T-helper 22 cell (primary cell): ENCODE measurements at regions not wholly inside any gene's neighbourhood (a gene's known extent, or its start where the extent isn't known, plus 50 kb on each side); places are given as distances from the start of the nearest gene placed in this dataset.
"Not testable (repeated sequence)": the region's sequence is repeated elsewhere in the genome, so short reads cannot be mapped to it uniquely, and the experiment has no call there.

Experiments used
- DNase-seq: peaks from one replicate; pipeline ENCODE4 v3.0.0-alpha.2; 2020; ENCODE audit warnings: low read depth

DNA sequence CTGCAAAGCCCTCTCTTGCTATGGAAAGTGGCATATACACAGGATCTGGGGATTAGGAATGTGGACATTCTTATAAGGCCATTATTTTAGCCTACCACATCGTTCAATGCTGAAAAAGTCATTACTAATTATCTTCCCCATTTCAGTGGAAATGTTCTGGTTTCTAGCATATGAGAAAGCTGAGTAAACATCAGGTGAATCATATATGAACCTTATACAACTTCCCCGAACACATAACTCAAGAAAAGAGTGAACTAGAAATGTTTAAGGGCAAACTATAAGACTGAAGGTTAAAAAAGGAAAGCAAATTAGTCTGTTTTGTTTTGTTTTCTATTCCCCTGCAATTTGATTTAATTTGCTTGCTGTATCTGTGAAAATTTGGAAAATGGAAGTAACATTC, 62.5 kb upstream of the SEC22B start:
- not testable (repeated sequence) for DNase-seq

- not testable (repeated sequence) for DNase-seq
Observed at GRCh38 chr1:120233661-120234018, 57.3 kb upstream of the SEC22B start.

GRCh38 chr1:120232834-120233660, 56.7 kb upstream of the SEC22B start:
- DNase-seq, result not testable (repeated sequence)

GRCh38 chr1:120229835-120230234, 53.5 kb upstream of the SEC22B start:
- not testable (repeated sequence) for DNase-seq
